ENCODE measurements at regions not wholly inside any gene's neighbourhood (a gene's known extent, or its start where the extent isn't known, plus 50 kb on each side); places are given as distances from the start of the nearest gene placed in this dataset.

- no peak for DNase-seq
Measured at GRCh38 chr7:41517771-41518170, 185.1 kb downstream of the INHBA start.

- DNase-seq: no peak
Measured at GRCh38 chr7:41508755-41509154, 194.1 kb downstream of the INHBA start.

GRCh38 chr7:41507686-41508268 lies 195.1 kb downstream of the INHBA start:
- no peak for DNase-seq

- no peak for DNase-seq
Measured at GRCh38 chr7:41504214-41504980, 198.5 kb downstream of the INHBA start.

GRCh38 chr7:41503438-41503837 lies 199.5 kb downstream of the INHBA start:
- DNase-seq: peak in 1 of 3 donors; percentile 11

GRCh38 chr7:41501466-41501865 lies 201.4 kb downstream of the INHBA start:
- DNase-seq: no peak

- DNase-seq: no peak
Measured at GRCh38 chr7:41501006-41501405, 201.9 kb downstream of the INHBA start.

GRCh38 chr7:41492603-41493002 lies 210.3 kb downstream of the INHBA start:
- DNase-seq: no peak

GRCh38 chr7:41491883-41492471 lies 210.9 kb downstream of the INHBA start:
- DNase-seq: no peak

- no peak for DNase-seq
Measured at GRCh38 chr7:41491308-41491707, 211.6 kb downstream of the INHBA start.

GRCh38 chr7:41489885-41490284 lies 213.0 kb downstream of the INHBA start:
- DNase-seq: no peak

GRCh38 chr7:41487229-41487940 lies 215.5 kb downstream of the INHBA start:
- no peak for DNase-seq

- DNase-seq: no peak
Measured at GRCh38 chr7:41481353-41481752, 221.5 kb downstream of the INHBA start.

- DNase-seq: peak; percentile 23 to 74 (median 59)
Measured at GRCh38 chr7:41478187-41478586, 224.7 kb downstream of the INHBA start.

GRCh38 chr7:41476460-41476803 lies 226.5 kb downstream of the INHBA start:
- DNase-seq: no peak

- DNase-seq: peak in 2 of 3 donors; percentile 11 to 53
Measured at GRCh38 chr7:41475801-41476459, 227.0 kb downstream of the INHBA start.

- peak in 1 of 3 donors; percentile 7 for DNase-seq
Measured at GRCh38 chr7:41472427-41473125, 230.3 kb downstream of the INHBA start.

- DNase-seq: no peak
Measured at GRCh38 chr7:41470081-41470480, 232.8 kb downstream of the INHBA start.

- DNase-seq: no peak
Measured at GRCh38 chr7:41467596-41467995, 235.3 kb downstream of the INHBA start.

- no peak for DNase-seq
Measured at GRCh38 chr7:41466760-41467384, 236.0 kb downstream of the INHBA start.

- no peak for DNase-seq
Measured at GRCh38 chr7:41465571-41465970, 237.3 kb downstream of the INHBA start.

All from suppressor macrophage treated with lipopolysaccharide for 1 hour (primary cell).